ENCODE measurements at regions not wholly inside any gene's neighbourhood (a gene's known extent, or its start where the extent isn't known, plus 50 kb on each side); places are given as distances from the start of the nearest gene placed in this dataset.

DNA sequence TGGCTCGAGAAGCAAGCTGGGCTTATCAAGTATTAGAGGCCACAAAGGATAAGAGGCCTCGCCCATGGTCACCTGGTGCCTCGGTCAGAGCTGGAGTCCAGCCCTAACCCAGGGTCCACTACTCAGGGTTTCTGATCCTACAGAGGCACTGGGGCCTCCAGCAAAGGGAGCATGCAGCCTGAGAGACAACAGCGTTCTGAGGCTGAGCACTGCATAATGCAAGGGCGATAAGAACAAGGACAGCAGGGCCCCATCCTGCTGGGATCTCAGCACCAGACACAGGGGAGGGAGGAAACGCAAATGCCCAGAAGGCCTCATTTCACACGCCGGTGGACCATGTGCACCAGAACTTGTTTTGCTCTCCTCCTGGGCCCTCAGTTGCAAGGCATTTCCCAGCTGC lies 63.0 kb downstream of the C5orf15 start:
- DNase-seq, result no peak

DNA sequence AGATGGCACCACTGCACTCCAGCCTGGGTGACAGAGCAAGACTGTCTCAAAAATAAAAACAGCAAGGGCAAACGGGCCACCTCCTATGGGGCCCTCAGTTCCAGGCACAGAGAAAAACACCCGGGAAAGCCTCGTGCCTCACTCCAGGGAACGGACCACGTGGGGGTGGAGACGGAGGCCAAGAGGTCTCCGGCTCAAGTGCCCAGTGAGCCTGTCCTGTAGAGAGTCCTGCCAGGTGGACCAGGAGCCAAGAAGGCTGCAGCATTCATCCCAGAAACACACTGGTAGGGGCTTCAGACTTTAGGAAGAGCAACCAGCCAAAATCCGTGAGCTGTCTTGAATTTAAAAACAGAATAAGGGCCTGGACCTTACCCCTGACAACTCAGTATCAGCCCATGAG lies 63.8 kb downstream of the C5orf15 start:
- DNase-seq, result no peak

DNA sequence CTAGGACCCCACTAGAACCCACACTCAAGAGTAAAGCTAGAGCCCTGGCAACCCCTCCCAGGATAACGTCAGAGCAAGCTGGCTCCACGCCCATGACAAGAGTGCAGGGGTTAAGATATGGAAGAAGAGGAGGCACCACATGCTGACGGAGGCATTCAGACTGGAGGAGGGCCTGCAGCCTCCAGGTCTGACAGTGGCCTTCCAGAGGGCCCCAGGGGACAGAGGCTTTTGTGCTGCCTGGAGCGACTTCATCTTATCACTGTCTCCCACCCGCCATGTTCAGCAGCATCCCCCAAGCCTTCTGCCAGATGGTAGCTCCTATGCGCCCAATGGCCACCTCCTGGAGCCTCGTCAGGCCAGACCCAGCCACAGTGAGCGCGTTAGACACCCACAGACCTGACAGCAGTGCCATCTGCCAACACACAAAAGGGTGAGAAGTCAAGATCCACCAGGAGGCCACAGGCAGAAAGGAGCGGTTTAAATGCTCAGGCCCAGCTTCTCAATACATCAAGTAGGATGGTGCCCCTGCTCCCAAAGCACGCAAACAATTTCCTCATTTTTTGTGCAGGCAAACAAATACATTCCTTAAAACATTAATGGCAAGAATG lies 65.8 kb downstream of the C5orf15 start:
- DNase-seq, result peak; percentile 33

DNA sequence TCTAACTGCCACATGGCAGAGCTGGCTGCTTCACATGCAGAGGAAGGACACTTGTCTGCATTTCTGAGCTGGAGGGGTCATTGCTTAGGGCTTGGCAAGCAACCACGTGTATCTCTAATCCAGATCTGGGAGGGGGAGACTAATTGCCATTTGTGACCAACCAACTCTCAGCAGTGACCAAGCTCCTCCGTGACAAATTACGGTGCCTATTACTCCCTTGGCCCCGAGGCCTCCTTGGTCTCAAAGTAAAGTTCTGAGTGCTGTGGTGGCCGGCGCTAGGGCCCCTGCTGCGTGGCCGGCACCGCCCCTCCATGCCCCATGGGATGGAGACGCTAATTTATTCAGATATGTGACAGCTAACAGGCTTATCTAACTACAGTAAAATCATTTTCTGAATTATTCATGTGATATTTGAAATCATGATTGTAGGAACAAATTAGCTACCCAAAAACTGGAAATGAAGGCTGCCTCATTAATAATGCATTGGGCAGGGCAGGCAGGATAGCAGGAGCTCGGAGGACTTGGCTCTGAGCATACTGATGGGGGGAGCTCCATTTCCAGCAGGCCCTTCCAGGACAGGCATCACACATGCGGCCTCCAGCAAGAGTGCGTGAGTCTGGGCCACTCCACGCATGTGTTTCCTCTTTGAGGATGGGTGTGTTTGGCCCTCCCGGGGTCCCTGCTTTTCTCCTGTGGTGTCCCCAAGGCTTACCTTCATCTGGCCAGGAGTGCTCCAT lies 67.7 kb downstream of the C5orf15 start:
- no peak for DNase-seq

DNA sequence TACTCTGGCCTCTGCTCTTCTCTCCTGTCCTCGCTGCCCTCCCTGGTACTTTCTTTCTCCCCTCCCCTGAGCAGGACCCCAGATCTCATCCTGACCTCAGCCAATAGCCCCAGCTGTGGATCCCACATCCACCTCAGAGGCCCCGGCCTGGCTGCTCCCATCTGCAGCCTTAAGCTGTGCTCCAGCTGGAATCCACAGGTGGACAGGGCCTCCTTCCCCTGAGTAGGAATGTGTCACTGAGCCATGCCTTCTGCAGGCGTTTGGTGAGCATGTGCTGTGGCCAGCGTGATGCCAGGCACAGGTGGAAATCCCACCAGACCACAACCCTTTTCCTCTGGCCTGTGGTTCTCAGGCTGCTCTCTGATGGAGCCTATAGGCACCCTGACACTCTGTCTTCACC lies 68.9 kb downstream of the C5orf15 start:
- DNase-seq, result no peak

DNA sequence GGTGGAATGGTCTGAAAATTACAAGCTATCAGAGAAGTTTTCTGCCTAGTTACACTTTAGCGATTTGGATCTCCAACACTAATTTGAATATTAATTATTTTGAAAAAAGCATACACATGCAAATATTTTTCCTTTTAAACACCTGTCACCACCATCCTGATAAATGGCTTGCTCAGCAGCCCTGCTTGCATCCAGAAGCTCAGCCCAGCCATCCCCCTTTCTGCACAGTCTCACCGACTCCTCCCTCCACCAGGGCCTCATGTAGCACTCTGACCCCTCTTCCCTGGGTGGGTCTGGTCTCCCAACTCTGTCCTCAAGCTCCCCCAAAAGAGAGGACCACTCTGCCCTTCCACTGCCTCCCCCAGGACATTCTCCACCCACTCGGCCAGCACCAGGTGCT lies 70.0 kb downstream of the C5orf15 start:
- no peak for DNase-seq

DNA sequence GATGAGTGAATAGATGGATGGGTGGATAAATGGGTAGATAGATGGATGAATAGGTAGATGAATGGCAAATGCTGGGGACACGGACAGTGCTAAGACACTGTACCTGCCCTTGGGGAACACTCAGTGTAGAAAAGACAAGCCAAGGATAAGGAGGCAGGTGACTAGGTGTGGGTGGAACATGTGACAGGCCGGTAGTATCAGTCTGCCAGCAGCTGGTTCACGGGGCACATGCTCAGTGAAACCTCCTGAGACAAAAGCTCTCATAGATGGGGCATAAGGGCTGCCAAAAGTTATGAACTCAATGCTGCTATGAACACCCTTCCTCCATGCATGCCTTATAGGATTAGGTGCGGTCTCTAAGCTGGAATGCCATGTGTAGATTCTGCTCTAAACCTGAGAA lies 71.0 kb downstream of the C5orf15 start:
- no peak for DNase-seq

DNA sequence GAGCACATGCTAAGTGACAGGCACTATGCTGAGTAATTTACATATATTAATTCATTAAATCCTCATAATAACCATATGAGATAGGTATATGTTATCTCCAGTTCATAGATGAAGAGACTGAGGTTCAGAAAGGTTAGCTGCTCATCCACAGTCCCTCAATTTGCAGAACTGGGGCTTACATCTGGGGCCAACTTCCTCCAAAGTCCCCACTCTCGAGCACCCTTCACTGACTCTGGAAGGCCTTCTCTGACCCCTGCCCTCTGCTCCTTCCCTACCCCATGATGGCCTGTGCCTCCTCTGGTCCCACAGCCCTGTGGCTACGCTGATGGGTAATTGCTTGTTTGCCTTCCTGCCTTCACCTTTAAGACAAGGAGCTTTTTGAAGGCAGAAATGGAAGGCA lies 71.6 kb downstream of the C5orf15 start:
- no peak for DNase-seq

DNA sequence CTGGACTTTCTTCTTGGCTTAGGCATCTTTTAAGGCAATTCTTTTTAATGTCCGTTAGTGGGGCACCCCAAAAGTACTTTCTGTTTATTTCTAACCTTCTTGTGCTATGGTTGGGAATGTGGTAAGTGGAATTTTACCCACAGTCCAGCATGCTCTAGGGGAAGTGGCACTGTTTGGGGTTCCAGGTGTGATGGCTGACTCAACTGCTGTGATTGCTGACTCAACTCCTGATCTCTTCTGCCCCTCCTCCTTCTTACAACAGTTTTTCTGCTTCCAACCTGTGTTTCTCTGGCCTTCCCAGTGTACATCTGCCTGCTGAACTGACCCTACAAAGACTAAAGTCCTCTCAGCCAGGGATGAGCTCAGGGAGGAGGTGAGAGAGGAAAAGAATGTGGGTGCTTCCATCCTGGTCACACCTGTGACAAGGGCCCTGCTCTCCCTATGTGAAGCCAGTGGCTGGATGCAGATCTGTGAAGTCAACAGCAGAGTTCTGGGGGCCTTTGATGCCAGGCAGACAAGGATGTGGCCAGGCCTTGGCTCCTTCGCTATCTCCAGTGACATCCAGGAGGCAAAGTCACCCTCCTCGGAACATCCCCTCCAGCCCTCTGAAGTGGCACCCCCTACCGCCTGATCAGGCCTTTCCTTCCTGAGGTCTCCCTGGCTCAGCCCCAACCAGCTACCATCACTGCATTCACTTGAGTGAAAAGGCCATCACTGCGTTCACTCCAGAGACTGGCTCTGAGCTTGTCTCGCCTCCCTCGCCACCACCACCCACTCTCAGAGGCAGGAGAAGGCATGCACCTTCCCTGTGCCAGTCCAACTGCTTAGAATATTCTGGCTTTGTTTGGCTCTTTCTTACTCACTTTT lies 72.2 kb downstream of the C5orf15 start:
- DNase-seq, result no peak

DNA sequence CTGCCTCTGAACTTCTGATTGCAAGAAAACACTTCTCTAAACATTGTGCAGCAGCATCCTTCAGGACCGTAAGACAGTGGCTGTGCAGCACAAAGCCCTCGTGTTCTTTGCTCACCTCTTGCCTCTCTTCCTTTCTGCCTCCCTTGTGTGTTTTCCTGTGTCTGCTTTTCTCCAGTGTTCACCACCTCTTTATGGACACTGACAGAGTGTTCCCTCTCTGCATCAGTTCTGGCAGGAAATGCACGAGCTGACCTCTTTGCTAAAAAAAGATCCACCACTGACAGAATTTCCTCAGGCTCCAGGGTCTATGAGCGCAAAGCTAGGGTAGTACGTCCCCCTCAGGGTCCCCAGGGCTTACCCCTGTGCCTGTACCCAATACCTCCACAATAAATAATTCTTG lies 74.3 kb downstream of the C5orf15 start:
- no peak for DNase-seq

DNA sequence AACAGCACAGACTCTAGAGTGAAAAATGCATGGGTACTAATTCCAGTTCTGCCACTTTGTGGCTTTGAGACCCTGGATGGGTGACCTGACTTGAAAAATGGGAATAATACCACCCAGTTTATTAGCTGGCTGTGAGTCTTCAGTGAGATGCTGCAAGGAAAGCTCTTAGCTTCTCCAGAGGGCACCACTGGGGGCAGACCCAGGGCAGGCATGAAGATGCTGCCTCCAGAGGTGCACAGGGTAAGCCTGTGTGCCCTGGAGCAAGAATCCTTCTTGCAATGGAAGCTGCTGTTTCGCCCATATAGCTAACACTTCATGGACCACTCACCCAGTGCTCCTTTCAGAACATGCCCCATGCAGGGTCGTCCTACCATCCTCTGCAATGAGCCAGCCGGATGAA lies 75.7 kb downstream of the C5orf15 start:
- DNase-seq, result no peak

DNA sequence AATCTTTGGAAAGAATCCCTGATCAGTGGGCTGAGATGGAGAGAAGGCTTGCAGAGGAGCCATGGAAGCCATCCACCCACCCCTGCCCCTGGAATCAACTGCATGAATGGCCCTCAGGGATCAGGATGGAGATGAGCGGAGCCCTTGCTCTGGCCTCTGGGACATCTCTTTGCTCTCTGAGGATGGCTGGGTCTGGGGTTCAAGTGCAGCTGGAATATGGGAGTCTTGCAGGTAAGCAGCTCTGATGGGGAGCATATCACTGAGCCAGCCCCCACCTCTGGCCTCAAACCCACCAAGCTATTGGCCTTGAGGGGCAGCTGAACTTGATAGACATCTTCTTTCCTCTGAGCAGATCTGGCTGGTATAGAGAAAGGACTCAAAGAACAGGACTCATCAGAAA lies 76.1 kb downstream of the C5orf15 start:
- no peak for DNase-seq

DNA sequence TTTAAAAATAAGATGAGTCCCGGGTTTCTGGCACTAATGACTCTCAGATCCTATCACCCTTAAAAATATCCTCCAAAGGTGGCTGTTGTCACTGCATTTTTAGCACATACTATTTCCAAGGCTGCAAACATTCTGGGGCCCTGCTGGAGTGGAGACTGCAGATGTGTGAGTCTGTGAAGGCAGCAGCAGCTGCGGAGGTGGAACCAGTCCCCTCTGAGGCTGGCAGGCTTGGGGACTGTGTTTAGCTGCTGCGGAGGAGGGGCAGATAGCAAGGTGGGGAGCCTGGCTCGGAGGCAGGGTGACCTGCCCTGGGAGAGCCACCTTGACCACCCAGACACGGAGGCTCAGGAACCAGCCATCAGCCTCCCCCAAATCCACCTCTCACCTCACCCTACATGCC lies 77.0 kb downstream of the C5orf15 start:
- no peak for DNase-seq

DNA sequence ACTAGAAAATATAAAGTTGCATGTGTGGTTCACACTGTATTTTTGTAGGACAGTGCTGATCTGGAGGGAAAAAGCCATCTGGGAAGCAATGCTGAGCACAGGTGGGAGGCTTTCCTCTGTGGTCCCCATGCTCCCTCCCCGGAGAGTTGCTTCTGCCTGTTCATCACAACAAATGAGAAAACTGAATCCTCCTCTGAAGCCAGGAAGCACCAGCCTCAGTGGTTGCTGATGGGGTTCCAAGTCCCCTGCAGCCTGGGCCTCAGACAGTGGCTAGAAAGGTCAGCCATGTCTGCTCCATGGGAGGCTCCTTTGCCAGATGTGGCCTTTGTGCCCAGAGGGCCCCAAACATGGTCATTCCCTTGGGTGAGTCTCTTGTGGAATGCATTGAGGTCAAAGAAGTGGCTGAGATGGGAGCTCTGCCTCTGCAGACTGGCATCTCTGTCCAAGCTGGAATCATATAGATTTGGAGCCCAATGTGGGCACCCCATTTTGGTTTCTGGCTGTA lies 77.6 kb downstream of the C5orf15 start:
- DNase-seq, result no peak

DNA sequence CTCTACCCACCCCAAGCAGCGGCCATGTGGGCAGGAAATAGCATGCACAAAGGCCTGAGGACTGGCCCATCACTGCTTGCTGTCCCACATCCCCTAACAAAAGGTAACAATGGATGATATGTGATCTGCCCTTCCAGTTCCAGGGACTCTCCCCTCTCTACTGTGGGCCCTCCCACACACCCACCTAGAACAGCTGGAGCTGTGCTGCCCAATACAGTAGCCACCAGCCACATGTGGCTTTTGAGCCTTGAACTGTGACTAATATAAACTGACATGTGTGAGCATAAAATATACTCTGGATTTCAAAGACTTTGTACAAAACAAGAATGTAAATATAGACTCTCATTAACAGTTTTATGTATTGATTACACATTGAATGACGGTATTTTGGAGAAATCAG lies 78.1 kb downstream of the C5orf15 start:
- DNase-seq, result no peak

DNA sequence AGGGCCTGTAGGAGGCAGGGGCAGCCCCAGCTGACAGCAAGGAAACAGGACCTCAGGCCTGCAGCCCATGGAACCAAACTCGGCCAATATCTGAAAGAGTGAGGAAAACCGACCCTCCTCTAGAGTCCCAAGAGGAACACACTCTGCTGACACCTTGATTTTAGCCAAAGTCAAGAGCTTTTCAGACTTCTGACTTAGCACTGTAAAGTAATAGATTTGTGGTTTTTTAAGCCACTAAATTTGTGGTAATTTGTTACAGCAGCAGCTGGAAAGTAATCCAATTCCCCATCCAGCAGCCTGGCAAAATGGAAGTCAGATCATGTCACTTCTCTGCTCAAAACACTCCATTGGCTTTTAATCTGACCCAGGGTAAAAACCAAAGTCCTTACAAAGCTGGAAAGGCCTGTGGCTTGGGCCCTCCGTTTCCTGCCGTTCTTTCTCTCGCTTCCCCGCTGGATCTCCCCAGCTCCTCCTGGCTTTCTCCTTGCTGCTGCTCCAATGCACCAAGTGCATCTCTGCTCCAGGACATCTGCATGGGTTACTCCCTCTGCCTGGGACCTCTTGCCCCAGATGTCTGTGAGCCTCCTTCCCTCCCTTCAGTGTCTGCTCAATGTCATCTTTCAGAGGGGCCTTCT lies 79.0 kb downstream of the C5orf15 start:
- no peak for DNase-seq

DNA sequence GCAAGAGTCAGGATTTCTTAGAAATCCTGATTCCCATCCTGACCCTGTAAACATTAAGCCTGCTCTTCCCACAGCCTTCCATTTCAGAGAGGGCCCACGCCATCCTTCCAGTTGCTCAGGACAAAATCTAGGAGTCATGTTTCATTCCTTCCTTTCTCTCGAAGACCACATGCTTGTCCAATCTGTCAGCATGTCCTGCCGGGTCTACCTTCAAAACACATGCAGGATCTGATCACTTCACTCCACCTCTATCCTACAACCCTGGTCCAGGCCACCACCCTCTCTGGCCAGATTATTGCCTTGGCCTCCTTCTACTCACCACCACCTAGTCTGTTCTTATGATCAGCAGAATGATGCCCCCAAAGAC lies 79.8 kb downstream of the C5orf15 start:
- no peak for DNase-seq

DNA sequence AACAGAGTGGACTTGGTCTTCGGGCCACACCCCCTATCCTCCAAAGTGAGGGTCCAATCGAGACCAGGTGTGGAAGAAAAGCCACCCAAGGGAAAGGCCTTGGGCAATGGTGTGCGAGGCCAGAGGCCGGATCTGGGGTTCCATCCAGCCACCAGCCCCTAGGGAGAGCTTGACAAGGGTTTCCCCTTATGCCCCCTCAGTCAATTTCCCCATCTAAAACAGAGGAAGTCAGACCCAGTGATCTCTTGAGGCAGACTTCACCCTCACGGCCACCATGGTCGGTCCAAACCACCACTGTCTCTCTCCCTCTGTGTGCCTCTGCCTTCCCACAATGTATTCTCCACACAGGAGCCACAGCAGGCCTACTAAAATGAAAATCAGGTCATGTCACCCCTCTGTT lies 82.9 kb downstream of the C5orf15 start:
- no peak for DNase-seq

DNA sequence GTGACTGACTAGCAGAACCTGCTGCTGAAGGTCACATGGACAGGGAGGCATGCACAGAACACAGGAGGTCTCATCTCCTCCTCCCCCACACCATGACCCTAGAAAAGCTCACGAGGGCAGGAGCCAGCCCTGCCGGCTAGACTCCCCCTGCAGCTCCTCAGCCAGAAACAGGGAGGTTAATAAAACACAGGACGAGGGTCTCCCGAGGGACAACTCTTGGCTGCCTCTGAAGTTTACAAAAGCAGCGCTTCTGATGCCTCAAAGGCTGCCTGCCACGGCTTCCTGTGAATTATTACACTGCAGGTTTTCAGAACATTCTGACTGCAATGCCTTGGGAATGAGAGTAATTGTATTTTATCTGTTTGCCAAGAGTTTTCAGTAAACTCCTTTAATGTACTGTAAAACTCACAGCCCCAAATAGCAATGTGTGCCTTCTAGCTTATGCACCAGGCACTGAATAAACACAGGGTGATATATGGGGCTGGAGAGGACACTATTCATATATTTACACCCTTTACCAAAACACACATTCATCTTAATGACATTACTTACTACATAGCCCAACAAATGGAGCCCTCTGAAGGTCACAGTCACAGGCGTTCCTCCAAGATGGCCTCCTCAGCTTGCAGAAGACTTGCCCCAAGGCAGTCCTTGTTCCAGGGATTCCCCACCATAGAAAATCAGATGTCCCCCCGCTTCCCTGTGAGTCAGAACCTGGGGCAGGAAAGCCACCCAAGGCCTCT lies 83.7 kb downstream of the C5orf15 start:
- peak; percentile 44 for DNase-seq

DNA sequence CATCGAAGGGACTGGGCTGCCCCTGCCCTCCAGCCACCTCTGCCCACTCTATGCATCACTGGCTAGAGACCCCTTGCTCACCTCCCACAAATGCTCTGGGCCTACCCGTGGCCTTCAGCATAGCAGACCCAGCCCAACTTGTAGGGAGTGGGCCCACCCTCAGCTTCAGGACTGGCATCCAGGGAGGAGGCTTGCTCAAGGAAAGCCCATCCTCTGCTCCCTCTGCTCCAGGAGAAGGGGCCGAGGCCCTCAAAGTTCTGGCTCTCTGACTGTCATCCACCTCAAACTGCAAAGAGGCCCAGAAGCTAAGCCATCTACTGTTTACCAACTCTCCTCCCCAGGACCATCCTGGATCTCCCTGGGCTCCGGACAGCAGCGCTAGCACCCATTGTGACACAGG lies 84.5 kb downstream of the C5orf15 start:
- DNase-seq, result no peak

DNA sequence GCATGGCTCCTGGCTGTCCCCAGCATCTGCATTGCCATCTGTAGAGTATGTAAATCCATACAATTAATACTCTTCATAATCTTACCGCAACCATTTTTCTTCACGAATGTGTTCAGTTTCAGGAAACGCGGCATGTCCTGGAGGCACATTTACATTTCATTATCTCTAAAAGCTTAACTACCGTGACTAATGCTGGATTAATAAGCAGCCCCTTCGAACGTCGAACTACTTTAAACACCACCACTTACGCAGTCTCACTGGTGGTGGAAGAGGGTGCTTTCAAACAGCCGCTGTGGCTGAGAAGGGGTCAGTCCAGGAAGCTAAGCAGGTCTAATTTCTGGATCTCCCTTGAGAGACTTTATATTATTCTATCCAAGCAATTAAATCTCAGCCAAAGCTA lies 85.6 kb downstream of the C5orf15 start:
- peak; percentile 21 for DNase-seq

DNA sequence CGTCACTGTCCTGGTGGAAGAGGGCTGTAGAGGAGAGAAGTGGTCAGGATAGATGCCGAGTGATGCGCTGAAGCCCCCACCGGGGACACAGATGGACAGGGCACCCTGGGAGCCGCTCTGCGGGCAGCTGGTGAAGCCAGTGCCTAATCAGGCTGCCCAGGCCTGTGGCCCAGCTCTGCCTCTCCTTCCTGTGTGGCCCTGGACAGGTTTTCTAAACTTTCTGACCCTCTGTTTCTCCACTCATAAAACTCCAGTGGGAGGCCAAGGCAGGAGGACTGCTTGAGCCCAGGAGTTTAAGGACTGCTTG lies 86.1 kb downstream of the C5orf15 start:
- no peak for DNase-seq
